ENCODE measurements at regions not wholly inside any gene's neighbourhood (a gene's known extent, or its start where the extent isn't known, plus 50 kb on each side); places are given as distances from the start of the nearest gene placed in this dataset.

GRCh38 chr5:117486261-117486660, 911.6 kb upstream of the SEMA6A start:
- TF ChIP-seq YY1 (IDR thresholded peaks at IDR 0.05; ENCODE audit: insufficient read depth, insufficient read length) (no peak), ZNF274 (IDR thresholded peaks at IDR 0.05; ENCODE audit: low read depth, low read length) (no peak), SUZ12 (IDR thresholded peaks at IDR 0.05; ENCODE audit: extremely low read depth, insufficient read depth, insufficient read length) (no peak)

All from NT2/D1 (cell line).